NCI-H1417 treated with DMSO at 0.1 percent for 48 hours (cell line): ENCODE measurements at regions not wholly inside any gene's neighbourhood (a gene's known extent, or its start where the extent isn't known, plus 50 kb on each side); places are given as distances from the start of the nearest gene placed in this dataset.

Experiments used
- DNase-seq: peaks from one replicate; lab custom pipeline; 2025; lab: John Stamatoyannopoulos, UW

- DNase-seq, result no peak
Observed at GRCh38 chr6:44662461-44663121, 275.1 kb downstream of the CDC5L start.

DNA sequence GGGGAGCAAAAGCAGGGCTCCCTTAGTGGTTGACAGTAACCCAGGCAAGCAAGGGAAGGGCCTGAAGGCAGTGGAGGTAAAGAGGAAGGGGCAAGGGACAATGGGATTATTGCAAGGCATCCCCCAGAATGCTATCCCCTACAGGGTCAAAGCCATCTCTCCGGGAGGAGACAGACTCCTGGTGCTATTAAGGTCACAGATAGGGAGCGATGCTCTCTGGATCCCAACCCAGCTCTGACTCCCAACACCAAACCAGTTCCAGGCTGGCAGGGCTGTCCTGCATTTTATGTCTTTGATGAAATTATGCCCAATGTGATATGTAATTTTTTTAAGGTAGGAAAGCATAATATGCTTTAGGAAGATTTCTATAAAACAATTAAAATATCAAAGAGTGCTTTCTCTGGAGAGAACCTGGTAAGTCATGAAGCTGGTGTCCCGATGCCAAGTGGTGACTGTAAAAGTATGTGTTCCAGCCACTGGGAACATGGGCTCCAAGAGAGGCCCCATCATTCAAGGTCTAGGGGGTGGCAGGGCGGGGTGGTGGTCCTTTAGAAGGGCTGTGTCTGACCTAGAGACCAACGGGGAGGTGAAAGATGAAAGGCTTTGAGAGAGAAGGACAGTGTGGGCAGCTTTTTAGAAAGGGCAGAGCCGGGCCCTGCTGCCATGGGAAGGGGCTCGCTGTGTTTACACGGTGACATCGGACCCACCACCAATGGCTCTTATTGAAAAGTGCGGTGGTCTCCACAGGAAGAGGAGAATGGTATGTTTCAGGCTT, 276.5 kb downstream of the CDC5L start:
- DNase-seq, result no peak

DNA sequence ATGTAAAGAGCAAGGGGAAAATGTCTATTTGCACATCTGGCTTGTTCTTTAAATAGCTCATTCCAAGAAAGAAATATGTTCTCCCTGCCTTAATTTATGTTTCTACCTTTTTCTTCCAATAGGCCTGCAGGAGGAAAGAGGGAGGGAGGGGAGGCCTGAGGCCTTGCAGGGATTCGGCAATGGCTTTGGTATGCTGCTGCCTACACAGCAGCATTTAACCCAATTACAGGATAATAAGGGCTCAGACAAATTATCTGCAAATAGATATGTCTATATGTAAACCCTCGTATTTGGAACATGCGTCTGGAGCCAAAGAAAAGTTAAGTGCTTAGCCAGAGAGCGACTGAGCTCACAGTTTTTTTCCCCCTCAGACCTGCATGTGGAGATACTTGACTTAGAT, 277.2 kb downstream of the CDC5L start:
- no peak for DNase-seq

DNA sequence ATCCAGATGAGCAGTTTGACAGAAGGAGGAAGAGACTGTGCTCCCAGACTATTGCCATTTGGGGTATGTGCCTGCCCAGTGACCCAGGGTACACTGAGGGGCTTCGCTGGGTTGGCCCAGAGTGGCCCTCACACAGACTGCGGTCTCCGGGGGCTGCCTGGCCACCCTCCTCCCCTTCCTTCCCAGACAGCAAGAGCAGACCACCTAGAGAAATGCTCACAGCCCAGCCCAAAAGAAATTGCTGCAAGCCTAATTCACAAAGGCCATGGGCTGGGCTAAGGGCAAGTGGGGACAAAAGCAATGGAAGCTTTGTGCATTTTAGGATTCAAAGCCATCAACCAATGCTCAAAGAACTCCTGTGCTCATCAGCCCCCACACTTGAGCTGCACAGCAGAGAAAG, 277.6 kb downstream of the CDC5L start:
- no peak for DNase-seq

GRCh38 chr6:44665683-44666082, 278.2 kb downstream of the CDC5L start:
- no peak for DNase-seq

DNA sequence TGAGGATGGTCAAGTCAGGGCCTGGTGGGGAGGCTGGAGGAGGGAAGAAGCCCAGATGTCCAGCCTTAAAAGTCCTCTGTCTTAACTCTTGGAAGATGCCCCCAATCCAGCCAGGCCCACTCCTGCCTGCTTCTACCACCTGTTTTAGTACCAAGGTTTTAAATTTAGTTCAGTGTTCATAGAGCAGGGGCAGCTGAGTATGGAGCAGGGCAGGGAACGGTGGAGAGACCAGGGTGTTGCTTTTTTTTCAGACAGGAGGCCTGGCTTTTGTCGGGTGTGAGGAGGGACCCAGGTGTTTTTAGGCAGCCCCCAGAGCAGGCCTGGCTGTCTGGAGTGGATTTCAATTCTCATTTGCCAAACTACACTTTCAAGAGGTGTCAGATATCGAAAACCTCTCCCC, 278.8 kb downstream of the CDC5L start:
- no peak for DNase-seq

- no peak for DNase-seq
Observed at GRCh38 chr6:44667226-44667625, 279.7 kb downstream of the CDC5L start.

- DNase-seq, result no peak
Observed at GRCh38 chr6:44667668-44668390, 280.3 kb downstream of the CDC5L start.

DNA sequence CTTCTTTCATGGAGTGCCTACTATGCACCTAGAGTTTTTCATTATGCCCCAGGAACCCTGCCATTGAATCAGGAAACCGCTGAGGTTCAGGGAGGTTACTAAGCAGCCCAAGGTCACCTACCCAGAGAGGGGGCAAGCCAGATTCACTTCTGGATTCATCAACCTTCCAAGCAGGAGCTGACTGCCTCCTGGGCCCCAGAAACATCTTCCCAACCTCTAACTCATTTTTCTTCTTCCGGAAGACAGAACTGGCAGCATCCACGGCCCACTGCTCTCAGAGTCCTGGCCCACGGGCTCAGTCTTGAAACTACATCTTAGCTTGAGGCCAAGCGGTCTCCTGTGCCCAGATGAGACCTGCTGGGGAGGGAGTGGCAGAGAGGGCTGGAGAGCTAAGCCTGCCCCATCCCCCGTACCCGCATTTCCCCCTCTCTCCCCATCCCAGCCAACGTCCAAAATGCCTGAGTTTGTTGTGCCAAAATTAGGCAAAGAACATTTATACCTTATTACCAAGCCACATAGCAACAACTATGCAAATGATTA, 281.0 kb downstream of the CDC5L start:
- DNase-seq, result no peak

- no peak for DNase-seq
Observed at GRCh38 chr6:44668976-44669934, 281.7 kb downstream of the CDC5L start.

DNA sequence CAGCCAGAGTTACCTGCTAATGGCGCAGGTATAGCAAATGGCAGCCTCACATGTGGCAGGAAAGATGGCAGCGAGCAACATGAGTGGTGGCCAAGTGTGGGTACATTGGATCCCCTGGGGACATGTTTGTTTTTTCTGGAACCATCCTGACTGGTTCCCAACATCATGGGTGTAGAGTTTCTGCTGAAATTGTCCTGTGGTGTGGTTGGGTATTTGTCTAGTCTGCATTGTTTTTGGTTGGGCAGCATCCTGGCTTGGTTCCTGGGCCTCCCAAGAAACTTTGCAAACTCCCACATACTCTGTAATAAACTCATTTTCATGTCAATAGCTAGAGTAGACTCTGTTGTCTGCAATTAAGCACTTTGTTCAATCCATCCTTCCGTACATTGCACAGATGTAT, 282.6 kb downstream of the CDC5L start:
- DNase-seq, result no peak

DNA sequence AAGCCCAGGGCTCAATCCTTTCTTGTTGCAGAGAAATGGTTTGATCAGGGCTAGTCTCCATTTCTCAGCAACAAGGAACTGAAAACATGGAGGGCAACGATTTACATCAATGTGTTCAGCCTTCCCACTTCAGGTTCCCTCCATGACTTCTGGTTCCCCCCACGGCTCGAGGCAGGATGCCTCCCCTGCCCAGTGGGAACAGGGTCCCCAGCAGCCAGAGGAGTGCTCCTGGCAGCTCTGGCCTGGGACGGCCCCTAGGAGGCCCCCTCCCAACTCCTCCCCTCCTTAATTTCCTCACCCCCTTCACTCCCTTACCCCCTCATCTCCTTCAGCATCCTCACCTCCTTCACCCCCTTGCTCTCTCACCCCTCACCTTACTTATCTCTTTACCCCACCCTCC, 283.8 kb downstream of the CDC5L start:
- no peak for DNase-seq

DNA sequence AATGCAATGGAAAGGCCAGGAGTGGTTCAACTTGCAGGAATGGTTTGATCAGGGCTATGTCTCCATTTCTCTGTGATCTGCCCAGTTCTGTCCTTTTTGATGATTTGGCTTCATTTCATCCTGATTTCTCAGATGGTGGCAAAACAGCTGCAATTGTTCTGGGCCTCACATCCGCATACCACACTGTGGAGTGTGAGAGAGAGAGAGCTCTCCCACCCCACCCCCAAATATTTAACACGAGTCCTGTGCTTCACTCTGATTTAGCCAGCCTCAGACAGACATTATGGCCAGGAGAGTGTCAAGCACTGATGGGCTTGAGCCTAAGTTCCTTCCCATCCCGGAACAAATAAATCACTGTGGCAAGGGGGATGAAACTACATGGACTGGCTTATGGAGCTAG, 284.6 kb downstream of the CDC5L start:
- DNase-seq, result no peak

DNA sequence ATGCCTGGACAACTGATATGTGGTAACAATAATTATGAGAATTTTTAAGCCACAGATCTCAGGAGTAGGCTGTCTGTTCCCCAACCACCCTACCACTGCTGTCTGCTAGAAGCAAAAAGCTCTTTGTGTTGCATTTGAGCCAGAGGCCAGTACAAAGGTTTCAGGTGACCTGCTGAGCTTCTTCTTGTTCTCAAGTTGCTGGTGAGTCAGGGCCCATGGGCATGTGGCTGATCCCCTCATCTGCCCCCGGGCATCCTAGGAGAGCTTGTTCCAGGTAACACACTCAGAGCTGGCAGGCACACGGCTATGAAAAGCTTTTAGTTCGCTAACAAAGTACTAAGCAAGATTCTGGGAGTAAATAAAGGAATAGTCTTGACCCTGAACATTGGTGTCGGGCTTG, 285.3 kb downstream of the CDC5L start:
- no peak for DNase-seq

DNA sequence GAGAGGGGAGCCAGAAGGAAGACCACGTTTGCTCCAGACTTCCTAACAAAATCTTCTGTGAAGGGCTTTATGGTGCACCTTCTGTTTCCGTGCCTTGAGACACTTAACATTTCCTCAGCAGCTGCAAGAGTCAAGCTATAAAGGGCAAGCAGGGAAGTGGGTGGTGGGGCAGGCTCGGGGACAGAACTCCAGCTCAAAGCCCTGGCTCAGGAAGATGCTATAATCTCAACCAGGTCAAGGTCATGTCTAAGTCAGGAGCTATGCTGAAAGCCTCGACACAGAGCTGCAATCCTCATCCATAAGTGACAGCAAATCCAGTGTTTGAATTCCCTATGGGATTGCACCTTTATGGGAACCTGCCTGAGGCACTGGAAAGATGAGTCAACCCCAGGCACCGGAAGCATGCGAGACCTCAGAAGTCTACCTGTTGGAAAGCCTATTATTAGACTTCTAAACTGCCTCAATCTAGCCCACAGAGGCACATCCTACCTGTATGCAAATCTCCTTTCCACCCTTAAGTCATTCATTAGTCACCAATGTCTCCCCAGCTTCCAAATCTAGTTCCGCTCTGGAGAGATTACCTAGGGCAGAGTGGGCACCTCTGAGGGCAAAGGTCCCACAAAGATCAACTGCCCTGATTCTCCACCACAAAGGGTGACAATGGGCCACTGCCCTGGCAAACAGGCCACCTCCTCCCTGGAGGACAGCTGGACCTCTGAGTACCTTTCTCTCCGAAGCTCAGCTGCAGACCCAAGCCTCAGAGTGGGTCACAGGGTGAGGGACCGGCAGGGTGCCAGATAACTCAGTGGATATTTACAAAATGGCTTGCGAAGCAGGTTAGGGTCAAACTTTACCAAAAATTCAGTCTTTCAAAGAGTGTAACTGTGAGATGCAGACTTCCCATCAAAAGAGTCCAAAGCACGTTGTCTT, 287.0 kb downstream of the CDC5L start:
- DNase-seq, result no peak

DNA sequence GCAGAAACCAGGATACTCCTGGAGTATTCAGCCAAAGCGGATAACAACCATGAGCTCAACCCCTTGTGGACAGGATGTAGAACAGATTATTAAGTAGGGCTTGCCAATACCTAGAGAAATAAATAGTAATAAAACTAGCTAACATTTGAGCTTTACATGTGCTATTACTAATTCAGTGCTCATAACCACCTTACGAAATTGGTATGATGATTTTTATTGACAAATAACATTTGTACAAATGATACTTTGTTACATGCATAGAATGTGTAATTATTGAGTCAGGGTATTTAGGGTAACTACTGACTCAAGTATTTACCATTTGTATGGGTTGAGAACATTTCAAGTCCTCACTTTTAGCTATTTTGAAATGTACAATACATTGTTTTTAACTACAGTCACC, 287.9 kb downstream of the CDC5L start:
- DNase-seq, result no peak

DNA sequence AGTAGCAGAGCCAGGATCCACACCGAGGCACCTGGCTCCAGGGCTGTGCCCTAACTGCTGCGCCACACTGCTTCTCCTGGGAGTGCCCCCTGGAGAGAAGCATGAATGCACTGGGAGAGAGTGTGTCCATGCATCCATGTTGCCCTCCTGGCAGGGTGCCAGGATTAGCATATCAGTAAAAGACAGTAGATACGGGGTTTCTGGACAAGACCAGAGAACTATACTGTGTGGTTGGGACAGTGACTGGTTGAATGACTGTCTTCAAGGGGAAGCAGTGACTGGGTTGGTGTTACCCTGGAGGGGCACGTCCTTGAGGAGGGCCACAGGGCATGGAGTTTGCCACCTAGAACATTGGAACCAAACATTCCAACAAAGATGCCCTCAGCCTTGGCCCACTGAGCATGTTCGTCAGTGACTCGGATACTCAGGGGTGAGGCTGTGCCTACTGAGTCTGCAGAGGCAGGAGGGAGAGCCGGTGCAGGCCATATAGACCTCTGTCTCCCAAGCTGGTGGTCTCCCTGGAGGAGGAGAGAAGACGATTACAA, 288.8 kb downstream of the CDC5L start:
- DNase-seq, result no peak

- DNase-seq, result no peak
Observed at GRCh38 chr6:44676826-44677433, 289.4 kb downstream of the CDC5L start.

DNA sequence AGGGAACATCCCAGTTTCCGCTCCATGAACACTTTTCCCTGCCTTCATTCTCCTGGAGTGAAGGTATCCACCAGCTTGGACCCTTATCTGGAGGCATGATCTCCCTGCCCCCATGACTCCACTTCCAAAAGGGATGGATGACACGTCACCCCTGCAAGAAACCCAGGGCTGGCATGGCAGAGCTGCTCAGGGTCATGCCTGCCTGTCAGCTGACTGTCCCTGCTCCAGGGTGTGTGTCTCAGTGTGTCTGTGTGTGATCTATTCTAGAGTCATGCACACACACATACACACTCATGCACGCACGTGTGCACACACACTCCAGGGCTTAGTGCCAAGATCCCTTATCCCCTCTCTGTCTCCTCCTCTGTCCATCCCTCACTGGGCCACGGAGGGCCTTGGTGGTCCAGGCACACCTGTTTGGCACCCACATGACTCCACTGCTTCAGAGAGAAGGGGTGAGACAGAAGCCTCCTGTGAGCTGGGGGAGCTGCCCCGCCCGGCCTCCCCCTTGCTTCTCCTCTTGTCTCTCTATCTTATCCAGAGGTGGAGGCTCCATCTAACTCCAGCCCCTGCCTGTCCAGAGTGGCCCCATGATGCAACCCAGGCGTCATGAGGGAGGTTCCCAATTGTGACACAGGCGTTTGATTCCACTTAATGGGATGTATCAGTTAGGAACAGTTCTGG, 290.9 kb downstream of the CDC5L start:
- DNase-seq, result no peak
